HG02981 (cell line): ENCODE measurements at regions not wholly inside any gene's neighbourhood (a gene's known extent, or its start where the extent isn't known, plus 50 kb on each side); places are given as distances from the start of the nearest gene placed in this dataset.

Experiments
- ATAC-seq: cut with Tn5 transposase; IDR thresholded peaks from one replicate; pipeline ENCODE4 v1.9.1; 2021; ENCODE audit warnings: mild to moderate bottlenecking, moderate library complexity; ENCODE audit not compliant: unreplicated experiment

GRCh38 chr14:87141801-87142200 is 851.2 kb downstream of the GALC start:
- no peak for ATAC-seq

GRCh38 chr14:87139299-87139698 is 853.7 kb downstream of the GALC start:
- ATAC-seq: no peak

- no peak for ATAC-seq
These were observed 859.7 kb downstream of the GALC start for GRCh38 chr14:87133073-87133801.

- no peak for ATAC-seq
These were observed 861.1 kb downstream of the GALC start for GRCh38 chr14:87131879-87132278.

GRCh38 chr14:87122166-87122565 is 870.8 kb downstream of the GALC start:
- no peak for ATAC-seq

- ATAC-seq: no peak
These were observed 871.3 kb downstream of the GALC start for GRCh38 chr14:87121716-87122115.

- ATAC-seq: no peak
These were observed 877.7 kb downstream of the GALC start for GRCh38 chr14:87115234-87115633.

- ATAC-seq: no peak
These were observed 879.7 kb downstream of the GALC start for GRCh38 chr14:87113286-87113685.

GRCh38 chr14:87111741-87112140 is 881.2 kb downstream of the GALC start:
- ATAC-seq: no peak

- no peak for ATAC-seq
These were observed 881.9 kb downstream of the GALC start for GRCh38 chr14:87111126-87111525.

- ATAC-seq: no peak
These were observed 883.7 kb downstream of the GALC start for GRCh38 chr14:87109271-87109670.

GRCh38 chr14:87108726-87109125 is 884.3 kb downstream of the GALC start:
- no peak for ATAC-seq

GRCh38 chr14:87102811-87103378 is 890.1 kb downstream of the GALC start:
- ATAC-seq: no peak

- no peak for ATAC-seq
These were observed 896.0 kb downstream of the GALC start for GRCh38 chr14:87097015-87097414.

- no peak for ATAC-seq
These were observed 898.1 kb downstream of the GALC start for GRCh38 chr14:87094913-87095312.

GRCh38 chr14:87088588-87088987 is 904.4 kb downstream of the GALC start:
- no peak for ATAC-seq

- no peak for ATAC-seq
These were observed 905.1 kb downstream of the GALC start for GRCh38 chr14:87087881-87088280.

- ATAC-seq: no peak
These were observed 908.1 kb downstream of the GALC start for GRCh38 chr14:87084908-87085307.

- no peak for ATAC-seq
These were observed 910.1 kb downstream of the GALC start for GRCh38 chr14:87082917-87083316.

- no peak for ATAC-seq
These were observed 912.0 kb downstream of the GALC start for GRCh38 chr14:87081004-87081403.

- ATAC-seq: no peak
These were observed 912.8 kb downstream of the GALC start for GRCh38 chr14:87080146-87080545.

GRCh38 chr14:87079416-87079815 is 913.6 kb downstream of the GALC start:
- ATAC-seq: no peak

GRCh38 chr14:87076922-87077321 is 916.1 kb downstream of the GALC start:
- ATAC-seq: no peak
